NCI-H2196 treated with DMSO at 0.1 percent for 48 hours (cell line): ENCODE measurements at regions not wholly inside any gene's neighbourhood (a gene's known extent, or its start where the extent isn't known, plus 50 kb on each side); places are given as distances from the start of the nearest gene placed in this dataset.

Experiments
- DNase-seq: peaks from one replicate; lab custom pipeline; 2025; ENCODE audit not compliant: unreplicated experiment; lab: John Stamatoyannopoulos, UW

GRCh38 chr16:86104537-86105048 is 205.6 kb downstream of the IRF8 start:
- no peak for DNase-seq

DNA sequence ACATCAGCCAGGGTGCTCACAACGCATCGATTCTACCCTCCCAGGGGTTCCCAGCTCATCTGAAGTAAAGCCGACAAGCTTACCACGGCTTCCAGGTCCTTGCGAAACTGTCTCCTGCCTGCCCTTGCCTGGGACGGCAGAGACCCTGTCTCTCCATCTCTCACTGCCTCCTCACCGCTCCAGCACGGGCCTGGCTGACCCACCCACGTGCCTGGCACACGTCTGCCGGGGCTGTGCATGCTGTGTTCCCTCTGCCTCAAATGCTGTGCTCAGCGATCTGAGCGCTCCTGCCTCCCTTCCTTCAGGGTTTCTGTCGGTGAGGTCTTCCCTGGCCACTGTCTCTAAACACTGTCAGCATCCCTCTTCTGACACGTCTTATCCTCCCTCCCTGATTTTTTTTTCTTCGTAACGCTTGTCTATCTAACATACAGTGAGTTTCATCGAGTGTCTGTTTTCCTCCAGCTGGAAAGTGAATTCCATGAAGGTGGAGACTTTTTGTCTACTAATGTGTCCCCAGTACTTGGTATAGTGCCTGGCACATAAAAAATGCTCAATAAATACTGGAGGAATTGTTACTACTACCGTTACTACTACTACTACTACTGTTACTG is 208.4 kb downstream of the IRF8 start:
- DNase-seq: no peak

DNA sequence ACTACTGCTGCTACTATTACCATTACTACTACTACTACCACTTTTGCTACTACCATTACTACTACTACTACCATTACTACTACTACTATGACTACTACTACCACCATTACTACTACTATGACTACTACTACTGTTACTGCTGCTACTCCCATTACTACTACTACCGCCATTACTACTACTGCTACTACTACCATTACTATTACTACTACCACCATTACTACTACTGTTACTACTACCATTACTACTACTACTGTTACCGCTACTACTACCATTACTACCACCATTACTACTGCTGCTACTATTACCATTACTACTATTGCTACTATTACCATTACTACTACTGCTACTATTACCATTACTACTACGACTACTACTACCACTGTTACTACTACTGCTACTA is 209.1 kb downstream of the IRF8 start:
- DNase-seq: no peak

- no peak for DNase-seq
Measured at GRCh38 chr16:86110134-86110533, 211.2 kb downstream of the IRF8 start.

DNA sequence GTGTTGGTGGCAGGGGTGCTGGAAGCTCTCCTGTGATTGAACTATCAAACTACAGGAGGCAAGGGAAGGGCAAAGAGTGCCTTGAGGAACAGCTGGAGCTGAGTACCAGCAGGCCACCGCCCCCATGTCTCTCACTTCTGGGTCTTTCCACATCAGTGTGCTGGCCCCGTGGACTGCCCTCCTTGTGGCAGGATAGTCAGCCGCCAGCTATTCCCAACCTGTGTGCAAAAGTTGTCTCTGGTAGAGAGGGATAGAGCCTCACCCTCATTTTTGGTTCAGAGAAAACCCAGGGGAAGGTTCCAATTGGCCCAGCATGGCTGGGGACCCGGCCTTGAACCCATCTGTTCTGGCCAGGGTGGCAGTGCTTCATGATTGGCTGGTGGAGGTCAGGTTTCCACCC is 211.8 kb downstream of the IRF8 start:
- no peak for DNase-seq

- DNase-seq: no peak
Measured at GRCh38 chr16:86112178-86112577, 213.2 kb downstream of the IRF8 start.

DNA sequence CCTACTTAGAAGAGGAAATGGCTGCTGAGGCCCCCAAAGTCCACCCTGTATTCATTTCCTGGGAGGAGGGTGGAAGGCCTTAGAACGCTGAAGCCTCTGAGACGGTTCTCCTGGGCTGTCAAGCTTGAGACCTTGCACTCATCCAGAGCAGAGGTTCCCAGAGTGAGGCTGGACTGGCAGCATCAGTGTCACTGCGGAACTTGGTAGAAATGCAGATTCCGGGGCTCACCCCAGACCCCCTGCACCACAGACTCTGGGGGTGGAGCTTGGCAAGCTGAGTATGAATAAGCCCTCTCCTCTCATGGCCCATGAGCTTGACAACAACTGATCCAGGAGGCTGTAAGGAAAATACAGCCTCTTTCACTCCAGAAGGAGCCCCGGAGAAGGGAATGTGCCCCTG is 218.3 kb downstream of the IRF8 start:
- DNase-seq: no peak

DNA sequence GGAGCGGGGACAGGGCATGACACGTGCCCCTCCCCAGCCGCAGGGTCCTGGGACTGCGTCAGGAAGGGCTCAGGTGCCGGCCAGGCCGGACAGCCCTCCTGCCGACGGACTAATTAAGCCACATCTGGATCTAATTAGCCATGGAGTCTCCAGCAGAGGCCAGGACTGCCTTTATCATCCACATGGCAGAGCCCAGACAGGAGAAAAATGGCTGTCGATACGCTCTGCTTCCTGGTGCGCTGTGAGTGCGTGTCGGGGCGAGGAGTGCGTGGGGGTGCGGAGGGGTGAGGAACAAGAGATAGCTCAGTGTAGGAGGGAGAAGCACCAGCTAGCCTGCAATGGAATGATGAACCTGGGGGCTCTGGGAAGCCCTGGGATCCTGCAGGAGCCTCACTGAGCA is 218.8 kb downstream of the IRF8 start:
- DNase-seq: no peak

DNA sequence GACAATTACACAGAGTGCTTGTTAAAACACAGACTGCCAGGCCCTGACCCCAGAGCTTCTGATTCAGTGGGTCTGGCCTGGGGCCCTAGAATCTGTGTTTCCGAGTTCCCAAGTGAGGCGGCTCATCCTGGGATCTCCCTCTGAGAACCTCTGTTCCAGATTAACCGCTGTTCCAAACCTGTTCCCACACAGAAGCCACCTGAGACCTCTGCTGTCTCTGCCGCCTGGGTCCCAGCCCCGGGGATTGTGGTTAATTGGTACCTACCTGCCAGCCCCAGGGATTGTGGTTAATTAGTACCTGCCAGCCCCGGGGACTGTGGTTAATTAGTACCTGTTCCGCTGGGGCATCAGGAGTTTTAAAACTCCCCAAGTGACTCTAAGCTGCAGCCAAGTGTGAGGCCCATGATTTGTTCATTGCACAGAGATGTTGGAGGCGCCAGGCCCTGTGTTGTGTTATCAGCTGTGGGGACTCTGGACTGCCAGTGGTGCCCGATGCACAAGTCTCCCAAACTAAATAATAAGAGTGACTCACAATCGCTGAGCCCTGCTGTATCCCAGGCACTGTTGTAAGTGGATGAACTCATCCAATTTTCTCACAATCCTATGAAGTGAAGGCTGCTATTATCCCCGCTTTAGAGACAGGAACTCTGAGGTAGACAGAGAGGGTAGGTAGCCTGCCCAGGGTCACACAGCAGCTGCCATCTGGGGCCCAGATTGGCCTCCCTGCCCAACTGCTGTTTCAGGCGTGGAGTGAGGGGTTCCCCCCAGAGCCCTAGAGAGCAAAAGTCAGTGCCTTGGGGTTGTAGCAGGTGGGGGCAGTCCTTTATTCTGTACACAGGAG is 219.7 kb downstream of the IRF8 start:
- DNase-seq: no peak

- DNase-seq: no peak
Measured at GRCh38 chr16:86120201-86121192, 221.5 kb downstream of the IRF8 start.

GRCh38 chr16:86121374-86122010 is 222.5 kb downstream of the IRF8 start:
- DNase-seq: no peak

DNA sequence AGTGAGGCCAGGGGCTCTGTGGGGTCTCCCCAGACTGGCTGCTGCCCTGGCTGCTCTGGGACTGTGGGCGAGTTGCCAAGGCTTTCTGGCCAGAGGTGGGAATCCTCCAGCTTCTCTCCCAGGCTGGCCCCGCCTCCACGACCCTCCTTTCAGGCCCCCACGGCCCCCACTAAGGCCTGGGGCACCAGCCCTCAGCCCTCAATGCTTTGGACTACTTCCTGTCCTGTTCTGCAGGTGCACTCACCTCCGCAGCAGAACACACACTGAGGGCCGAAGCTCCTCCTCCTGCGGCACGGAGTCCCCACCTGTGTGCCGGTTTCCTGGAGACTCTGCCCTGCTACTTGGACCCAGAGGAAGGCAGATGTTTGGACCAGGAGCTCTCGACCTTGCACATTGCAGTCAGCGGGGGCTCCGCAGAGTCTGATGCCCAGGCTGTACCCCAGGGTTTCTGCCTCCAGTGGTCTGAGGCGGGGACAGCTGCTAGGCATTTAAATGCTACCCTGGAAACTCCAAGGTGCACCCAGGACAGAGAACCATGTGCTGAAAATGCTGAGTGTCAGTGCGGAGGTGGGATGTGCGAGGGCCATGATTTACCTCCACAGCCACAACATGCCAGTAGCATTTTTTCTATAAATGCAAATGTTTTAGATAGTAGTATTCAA is 223.8 kb downstream of the IRF8 start:
- DNase-seq: no peak

- DNase-seq: no peak
Measured at GRCh38 chr16:86124321-86124720, 225.4 kb downstream of the IRF8 start.

DNA sequence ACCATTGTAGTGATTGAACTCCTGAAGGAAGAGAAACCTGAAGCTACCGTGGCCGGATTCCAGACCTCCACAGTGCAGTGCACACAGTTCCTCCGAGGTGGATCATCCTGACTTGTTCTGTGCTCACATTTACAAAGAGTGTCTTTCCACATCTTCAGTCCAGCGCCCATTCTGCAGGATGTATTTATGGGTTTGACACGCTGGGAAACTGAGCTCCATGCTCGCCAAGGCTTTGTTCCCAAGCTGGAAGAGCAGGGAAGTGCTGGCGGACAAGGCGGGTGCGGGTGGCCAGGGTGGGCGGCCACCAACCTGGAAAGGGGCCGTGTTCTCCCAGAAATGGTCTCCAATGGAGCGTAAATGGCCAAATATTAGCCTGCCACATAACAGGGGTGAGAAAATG is 227.9 kb downstream of the IRF8 start:
- DNase-seq: no peak

GRCh38 chr16:86127366-86127765 is 228.4 kb downstream of the IRF8 start:
- no peak for DNase-seq

DNA sequence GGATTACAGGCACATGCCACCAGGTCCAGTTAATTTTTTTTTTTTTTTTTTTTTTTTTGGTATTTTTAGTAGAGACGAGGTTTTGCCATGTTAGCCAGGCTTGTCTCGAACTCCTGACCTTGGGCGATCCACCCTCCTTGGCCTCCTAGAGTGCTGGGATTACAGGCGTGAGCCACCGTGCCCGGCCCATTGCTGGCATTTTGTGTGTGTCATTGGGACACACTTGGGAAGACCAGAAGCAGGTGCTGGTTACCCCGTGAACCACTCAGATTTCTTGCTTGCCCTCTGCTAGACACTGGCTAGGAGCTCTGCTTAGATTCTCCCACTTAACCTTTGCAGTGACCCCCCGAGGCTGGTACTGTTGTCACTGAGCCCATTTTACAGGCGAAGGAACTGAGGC is 229.3 kb downstream of the IRF8 start:
- no peak for DNase-seq

DNA sequence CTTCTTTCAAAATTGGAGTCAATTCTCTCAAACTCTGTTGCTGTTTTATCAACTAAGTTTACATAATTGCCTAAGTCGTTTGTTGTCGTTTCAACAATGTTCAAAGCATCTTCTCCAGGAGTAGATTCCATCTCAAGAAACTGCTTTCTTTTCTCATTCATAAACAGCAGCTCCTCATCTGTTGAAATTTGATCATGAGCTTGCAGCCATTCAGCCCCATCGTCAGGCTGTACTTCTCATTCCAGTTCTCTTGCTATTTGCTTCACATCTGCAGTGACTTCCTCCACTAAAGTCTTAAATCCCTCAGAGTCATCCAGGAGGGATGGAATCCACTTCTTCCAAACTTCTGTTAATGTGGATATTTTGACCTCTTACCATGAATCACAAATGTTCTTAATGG is 230.6 kb downstream of the IRF8 start:
- no peak for DNase-seq

GRCh38 chr16:86133377-86133776 is 234.4 kb downstream of the IRF8 start:
- DNase-seq: no peak

DNA sequence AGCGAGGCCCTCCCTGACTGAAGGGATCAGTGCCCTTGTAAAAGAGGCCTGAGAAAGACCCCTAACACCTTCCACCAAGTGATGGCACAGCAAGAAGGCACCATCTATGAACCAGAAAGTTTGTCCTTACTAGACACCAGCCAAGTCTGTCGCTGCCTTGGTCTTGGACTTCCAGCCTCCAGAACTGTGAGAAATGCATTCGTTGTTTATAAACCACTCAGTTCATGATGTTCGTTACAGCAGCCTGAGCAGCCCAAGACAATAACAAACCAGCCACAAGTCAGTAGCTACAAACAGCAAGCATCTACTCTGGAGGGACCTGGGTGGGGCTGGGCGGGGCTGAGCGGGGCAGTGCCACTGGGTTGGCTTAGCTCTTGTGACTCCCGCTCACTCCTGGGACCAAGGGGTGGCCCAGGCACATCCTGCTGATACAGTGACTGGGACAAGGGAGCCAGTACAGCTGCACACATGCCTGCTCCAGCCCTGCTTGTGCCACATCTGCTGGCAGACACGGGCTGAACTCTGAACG is 234.9 kb downstream of the IRF8 start:
- DNase-seq: no peak

GRCh38 chr16:86134802-86135461 is 236.0 kb downstream of the IRF8 start:
- DNase-seq: no peak
